ENCODE measurements at regions not wholly inside any gene's neighbourhood (a gene's known extent, or its start where the extent isn't known, plus 50 kb on each side); places are given as distances from the start of the nearest gene placed in this dataset.

DNA sequence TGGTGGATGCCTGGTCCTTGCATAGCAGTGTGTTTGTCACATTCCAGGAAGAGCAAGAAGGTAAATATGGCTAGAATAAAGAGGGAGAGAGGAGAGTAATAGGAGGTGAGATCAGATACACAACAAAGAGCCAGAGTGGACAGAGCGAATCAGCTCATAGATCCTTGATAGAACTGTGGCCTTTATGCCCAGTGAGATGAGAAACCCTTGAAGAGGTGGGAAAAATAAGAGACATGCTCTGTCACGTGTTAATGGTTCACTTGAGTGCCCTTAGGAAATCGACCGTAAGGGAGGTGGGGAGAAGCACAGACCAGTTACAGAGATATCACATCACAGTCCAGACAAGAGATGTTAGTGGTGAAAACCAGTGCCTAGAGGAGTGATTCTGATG, 84.7 kb upstream of the RAB27B start:
- peaks cover 0 to 4% of the 10 kb centered on the region in 2 experiments; a peak in 1 of 5 replicates for H3K4me1 ChIP-seq (replicated peaks in 1 of 2; ENCODE audit: control insufficient read depth in 2 of 2, insufficient read depth in 2 of 2, low read length in 2 of 2)
- no peak overlapping the region for H3K27ac ChIP-seq (ENCODE audit: extremely low read depth, low read depth, low read length)
- no TSS peak for BruUV-seq (replicated peaks)
- no peaks in the 10 kb centered on the region for H4K20me1 ChIP-seq (replicated peaks; ENCODE audit: control insufficient read depth, insufficient read depth, low read length)
- ChIA-PET CTCF (ENCODE audit: low intra/inter-chr PET ratio) (no interaction called here), POLR2A (no interaction called here)
- in situ Hi-C loops (cut with MboI) (no loop called here), intact Hi-C loops (cut with micrococcal nuclease) (no loop called here)
- ATAC-seq (no peak), DNase-seq (ENCODE audit: extremely low read depth in 1 of 4, low spot score in 3 of 4) (no peak), FAIRE-seq (no peak)
- no peaks in the 10 kb centered on the region for H3K79me2 ChIP-seq (ENCODE audit: control insufficient read depth, insufficient read depth, low read length)
- 5% methylated on average over 4 of the region's 4 CpGs for WGBS (ENCODE audit: insufficient coverage, low coverage, missing lambda C conversion rate)
- H3K9ac ChIP-seq (ENCODE audit: insufficient read depth in 1 of 2, low read depth in 2 of 2, low read length in 2 of 2): no peak overlapping the region
- H3K4me2 ChIP-seq (ENCODE audit: insufficient read depth, low read length): no peak overlapping the region
- H3K36me3 ChIP-seq (ENCODE audit: control insufficient read depth, insufficient read depth, low read length): no peaks in the 10 kb centered on the region
- H3K9me1 ChIP-seq (ENCODE audit: control insufficient read depth, insufficient read depth, low read length): no peaks in the 10 kb centered on the region
- no peak overlapping the region for H3K4me3 ChIP-seq
- no peak overlapping the region for H2AFZ ChIP-seq (ENCODE audit: low read depth, low read length)
- H3K27me3 ChIP-seq (ENCODE audit: control insufficient read depth in 2 of 2, insufficient read depth in 2 of 2, low read length in 2 of 2): no peaks in the 10 kb centered on the region
- H3K9me3 ChIP-seq (replicated peaks; ENCODE audit: control insufficient read depth, insufficient read depth, low read depth, low read length): no peaks in the 10 kb centered on the region
- TF ChIP-seq POLR2A (conservative IDR thresholded peaks at IDR 0.05) (no peak), CEBPG (CRISPR knock-in tag; IDR thresholded peaks at IDR 0.05) (no peak), CEBPG (tag; conservative IDR thresholded peaks at IDR 0.05 in 1 of 2, IDR thresholded peaks at IDR 0.05 in 1 of 2) (no peak), CHD2 (IDR thresholded peaks at IDR 0.05; ENCODE audit: low read depth, low read length) (no peak), ZNF184 (CRISPR knock-in tag; IDR thresholded peaks at IDR 0.05) (no peak), GATAD2B (IDR thresholded peaks at IDR 0.05; ENCODE audit: borderline replicate concordance) (no peak), ZBTB8A (IDR thresholded peaks at IDR 0.05; ENCODE audit: partially characterized antibody) (no peak), TRIM24 (IDR thresholded peaks at IDR 0.05) (no peak), DNMT1 (IDR thresholded peaks at IDR 0.05) (no peak), FOXM1 (IDR thresholded peaks at IDR 0.05; ENCODE audit: low read depth) (no peak), FOXM1 (CRISPR knock-in tag; IDR thresholded peaks at IDR 0.05; ENCODE audit: low read depth) (no peak), MAFG (tag; conservative IDR thresholded peaks at IDR 0.05) (no peak), NFXL1 (CRISPR knock-in tag; IDR thresholded peaks at IDR 0.05) (no peak), CHCHD3 (CRISPR knock-in tag; IDR thresholded peaks at IDR 0.05) (no peak)
- TF ChIP-seq, protein P1, sequence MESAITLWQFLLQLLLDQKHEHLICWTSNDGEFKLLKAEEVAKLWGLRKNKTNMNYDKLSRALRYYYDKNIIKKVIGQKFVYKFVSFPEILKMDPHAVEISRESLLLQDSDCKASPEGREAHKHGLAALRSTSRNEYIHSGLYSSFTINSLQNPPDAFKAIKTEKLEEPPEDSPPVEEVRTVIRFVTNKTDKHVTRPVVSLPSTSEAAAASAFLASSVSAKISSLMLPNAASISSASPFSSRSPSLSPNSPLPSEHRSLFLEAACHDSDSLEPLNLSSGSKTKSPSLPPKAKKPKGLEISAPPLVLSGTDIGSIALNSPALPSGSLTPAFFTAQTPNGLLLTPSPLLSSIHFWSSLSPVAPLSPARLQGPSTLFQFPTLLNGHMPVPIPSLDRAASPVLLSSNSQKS (CRISPR knock-in tag; IDR thresholded peaks at IDR 0.05): no peak
- TF ChIP-seq, protein P2, sequence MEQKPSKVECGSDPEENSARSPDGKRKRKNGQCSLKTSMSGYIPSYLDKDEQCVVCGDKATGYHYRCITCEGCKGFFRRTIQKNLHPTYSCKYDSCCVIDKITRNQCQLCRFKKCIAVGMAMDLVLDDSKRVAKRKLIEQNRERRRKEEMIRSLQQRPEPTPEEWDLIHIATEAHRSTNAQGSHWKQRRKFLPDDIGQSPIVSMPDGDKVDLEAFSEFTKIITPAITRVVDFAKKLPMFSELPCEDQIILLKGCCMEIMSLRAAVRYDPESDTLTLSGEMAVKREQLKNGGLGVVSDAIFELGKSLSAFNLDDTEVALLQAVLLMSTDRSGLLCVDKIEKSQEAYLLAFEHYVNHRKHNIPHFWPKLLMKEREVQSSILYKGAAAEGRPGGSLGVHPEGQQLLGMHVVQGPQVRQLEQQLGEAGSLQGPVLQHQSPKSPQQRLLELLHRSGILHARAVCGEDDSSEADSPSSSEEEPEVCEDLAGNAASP (IDR thresholded peaks at IDR 0.05): no peak
- TF ChIP-seq, protein P3, sequence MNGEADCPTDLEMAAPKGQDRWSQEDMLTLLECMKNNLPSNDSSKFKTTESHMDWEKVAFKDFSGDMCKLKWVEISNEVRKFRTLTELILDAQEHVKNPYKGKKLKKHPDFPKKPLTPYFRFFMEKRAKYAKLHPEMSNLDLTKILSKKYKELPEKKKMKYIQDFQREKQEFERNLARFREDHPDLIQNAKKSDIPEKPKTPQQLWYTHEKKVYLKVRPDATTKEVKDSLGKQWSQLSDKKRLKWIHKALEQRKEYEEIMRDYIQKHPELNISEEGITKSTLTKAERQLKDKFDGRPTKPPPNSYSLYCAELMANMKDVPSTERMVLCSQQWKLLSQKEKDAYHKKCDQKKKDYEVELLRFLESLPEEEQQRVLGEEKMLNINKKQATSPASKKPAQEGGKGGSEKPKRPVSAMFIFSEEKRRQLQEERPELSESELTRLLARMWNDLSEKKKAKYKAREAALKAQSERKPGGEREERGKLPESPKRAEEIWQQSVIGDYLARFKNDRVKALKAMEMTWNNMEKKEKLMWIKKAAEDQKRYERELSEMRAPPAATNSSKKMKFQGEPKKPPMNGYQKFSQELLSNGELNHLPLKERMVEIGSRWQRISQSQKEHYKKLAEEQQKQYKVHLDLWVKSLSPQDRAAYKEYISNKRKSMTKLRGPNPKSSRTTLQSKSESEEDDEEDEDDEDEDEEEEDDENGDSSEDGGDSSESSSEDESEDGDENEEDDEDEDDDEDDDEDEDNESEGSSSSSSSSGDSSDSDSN (IDR thresholded peaks at IDR 0.05; ENCODE audit: borderline replicate concordance in 1 of 2, low read depth in 2 of 2, low read length in 2 of 2): no peak
- TF ChIP-seq, protein P4, sequence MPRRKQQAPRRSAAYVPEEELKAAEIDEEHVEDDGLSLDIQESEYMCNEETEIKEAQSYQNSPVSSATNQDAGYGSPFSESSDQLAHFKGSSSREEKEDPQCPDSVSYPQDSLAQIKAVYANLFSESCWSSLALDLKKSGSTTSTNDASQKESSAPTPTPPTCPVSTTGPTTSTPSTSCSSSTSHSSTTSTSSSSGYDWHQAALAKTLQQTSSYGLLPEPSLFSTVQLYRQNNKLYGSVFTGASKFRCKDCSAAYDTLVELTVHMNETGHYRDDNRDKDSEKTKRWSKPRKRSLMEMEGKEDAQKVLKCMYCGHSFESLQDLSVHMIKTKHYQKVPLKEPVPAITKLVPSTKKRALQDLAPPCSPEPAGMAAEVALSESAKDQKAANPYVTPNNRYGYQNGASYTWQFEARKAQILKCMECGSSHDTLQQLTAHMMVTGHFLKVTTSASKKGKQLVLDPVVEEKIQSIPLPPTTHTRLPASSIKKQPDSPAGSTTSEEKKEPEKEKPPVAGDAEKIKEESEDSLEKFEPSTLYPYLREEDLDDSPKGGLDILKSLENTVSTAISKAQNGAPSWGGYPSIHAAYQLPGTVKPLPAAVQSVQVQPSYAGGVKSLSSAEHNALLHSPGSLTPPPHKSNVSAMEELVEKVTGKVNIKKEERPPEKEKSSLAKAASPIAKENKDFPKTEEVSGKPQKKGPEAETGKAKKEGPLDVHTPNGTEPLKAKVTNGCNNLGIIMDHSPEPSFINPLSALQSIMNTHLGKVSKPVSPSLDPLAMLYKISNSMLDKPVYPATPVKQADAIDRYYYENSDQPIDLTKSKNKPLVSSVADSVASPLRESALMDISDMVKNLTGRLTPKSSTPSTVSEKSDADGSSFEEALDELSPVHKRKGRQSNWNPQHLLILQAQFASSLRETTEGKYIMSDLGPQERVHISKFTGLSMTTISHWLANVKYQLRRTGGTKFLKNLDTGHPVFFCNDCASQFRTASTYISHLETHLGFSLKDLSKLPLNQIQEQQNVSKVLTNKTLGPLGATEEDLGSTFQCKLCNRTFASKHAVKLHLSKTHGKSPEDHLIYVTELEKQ (CRISPR knock-in tag; IDR thresholded peaks at IDR 0.05): no peak
